Keratinocyte (primary cell): ENCODE measurements at regions not wholly inside any gene's neighbourhood (a gene's known extent, or its start where the extent isn't known, plus 50 kb on each side); places are given as distances from the start of the nearest gene placed in this dataset.
"Not testable (repeated sequence)": the region's sequence is repeated elsewhere in the genome, so short reads cannot be mapped to it uniquely, and the experiment has no call there.

Experiments
- DNase-seq: peaks from one replicate; pipeline ENCODE4 v3.0.0-alpha.2; 2011; ENCODE audit warnings: low read depth, missing footprints, low spot score
- FAIRE-seq: peaks from 2 replicates; lab custom pipeline; 2011; peaks lifted over from hg19 to GRCh38; lab: Jason Lieb, UNC
- H2AFZ ChIP-seq: 2 replicates; pipeline ENCODE4 v1.6.0; 2012; ENCODE audit warnings: low read length, control low read depth, inconsistent platforms; ENCODE audit not compliant: control insufficient read depth
- H3K27ac ChIP-seq: 2 replicates; pipeline ENCODE4 v1.5.1; 2011; ENCODE audit warnings: low read length; ENCODE audit not compliant: control insufficient read depth, insufficient read depth
- H3K27me3 ChIP-seq: 3 replicates; pipeline ENCODE4 v1.6.0; 2011; ENCODE audit warnings: low read length; ENCODE audit not compliant: control insufficient read depth, insufficient read depth; ENCODE audit errors: extremely low read depth
- H3K36me3 ChIP-seq, 2 experiments: 2 replicates in 1 of 2; 3 replicates in 1 of 2; pipeline ENCODE4 v1.5.1; 2011; ENCODE audit warnings: low read length in 2 of 2, mild to moderate bottlenecking in 1 of 2; ENCODE audit not compliant: control insufficient read depth in 2 of 2, insufficient read depth in 2 of 2; ENCODE audit errors: extremely low read depth in 1 of 2
- H3K4me1 ChIP-seq: 3 replicates; pipeline ENCODE4 v1.5.1; 2011; ENCODE audit warnings: low read length; ENCODE audit not compliant: control insufficient read depth, insufficient read depth; ENCODE audit errors: extremely low read depth
- H3K4me2 ChIP-seq: 3 replicates; pipeline ENCODE4 v1.6.0; 2011; ENCODE audit warnings: low read depth, low read length; ENCODE audit not compliant: control insufficient read depth, insufficient read depth; ENCODE audit errors: extremely low read depth
- H3K4me3 ChIP-seq, 3 experiments: fragments of 200-600 bp in 1 of 3; sonication (generic) in 1 of 3; 2 replicates in 2 of 3; 3 replicates in 1 of 3; pipeline ENCODE4 v1.5.1; 2011 to 2016; ENCODE audit warnings: low read length in 3 of 3, mild to moderate bottlenecking in 3 of 3, control low read depth in 2 of 3, inconsistent platforms in 1 of 3, low read depth in 1 of 3, mixed read lengths in 1 of 3, mixed run types in 1 of 3, moderate library complexity in 1 of 3; ENCODE audit not compliant: control insufficient read depth in 2 of 3, insufficient read depth in 2 of 3; ENCODE audit errors: extremely low read depth in 1 of 3
- H3K79me2 ChIP-seq: 2 replicates; pipeline ENCODE4 v1.6.0; 2012; ENCODE audit warnings: low read length; ENCODE audit not compliant: control insufficient read depth, insufficient read depth
- H3K9ac ChIP-seq: 3 replicates; pipeline ENCODE4 v1.6.0; 2011; ENCODE audit warnings: low read length; ENCODE audit not compliant: control insufficient read depth, insufficient read depth; ENCODE audit errors: extremely low read depth
- H3K9me1 ChIP-seq: 3 replicates; pipeline ENCODE4 v1.6.0; 2011; ENCODE audit warnings: low read length; ENCODE audit not compliant: control insufficient read depth, insufficient read depth; ENCODE audit errors: extremely low read depth
- H3K9me3 ChIP-seq: 2 replicates; pipeline ENCODE4 v1.5.1; 2012; ENCODE audit warnings: low read depth, low read length; ENCODE audit not compliant: control insufficient read depth
- H4K20me1 ChIP-seq: 3 replicates; pipeline ENCODE4 v1.6.0; 2011; ENCODE audit warnings: low read length; ENCODE audit not compliant: control insufficient read depth, insufficient read depth; ENCODE audit errors: extremely low read depth
- dilution Hi-C: fragments of 300-500 bp; cut with MboI; formaldehyde crosslinking; loops from one replicate; pipeline ENCODE4 v1.7.0; 2020; ENCODE audit warnings: low sequenced_read_pairs; ENCODE audit not compliant: extremely low pct_ligation_motif_present

GRCh38 chr3:195658381-195659135, 62.2 kb upstream of the MUC20 start:
- H3K79me2 ChIP-seq, H3K4me1 ChIP-seq, H4K20me1 ChIP-seq, H3K9me1 ChIP-seq, dilution Hi-C loops, H3K27ac ChIP-seq, H3K36me3 ChIP-seq, FAIRE-seq, H3K9me3 ChIP-seq, H2AFZ ChIP-seq, DNase-seq, H3K27me3 ChIP-seq, H3K9ac ChIP-seq: not testable (repeated sequence)
- Histone ChIP-seq H3K4me3 (peak overlapping the region in 1 of 3 experiments; percentile 44), H3K4me2 (peak overlapping the region; percentile 45)

GRCh38 chr3:195657475-195658372, 63.1 kb upstream of the MUC20 start:
- Histone ChIP-seq H3K9ac (peak overlapping the region; percentile 67), H3K4me2 (peak overlapping the region; percentile 45), H3K4me3 (peak overlapping the region; percentile 44 to 51 (median 46))
- H2AFZ ChIP-seq, H4K20me1 ChIP-seq, H3K9me3 ChIP-seq, FAIRE-seq, H3K79me2 ChIP-seq, H3K27me3 ChIP-seq, H3K36me3 ChIP-seq, H3K4me1 ChIP-seq, H3K9me1 ChIP-seq, H3K27ac ChIP-seq, dilution Hi-C loops: not testable (repeated sequence)
- peak; percentile 19 for DNase-seq

GRCh38 chr3:195656091-195656490, 64.7 kb upstream of the MUC20 start:
- H3K9me1 ChIP-seq, FAIRE-seq, DNase-seq, dilution Hi-C loops, H3K4me1 ChIP-seq, H3K79me2 ChIP-seq, H3K36me3 ChIP-seq, H4K20me1 ChIP-seq, H3K4me2 ChIP-seq, H3K9me3 ChIP-seq, H2AFZ ChIP-seq, H3K27ac ChIP-seq, H3K27me3 ChIP-seq, H3K4me3 ChIP-seq, H3K9ac ChIP-seq: not testable (repeated sequence)

GRCh38 chr3:195654746-195655145, 66.0 kb upstream of the MUC20 start:
- H3K4me3 ChIP-seq, FAIRE-seq, H2AFZ ChIP-seq, H3K9me3 ChIP-seq, H3K4me2 ChIP-seq, H3K27me3 ChIP-seq, H4K20me1 ChIP-seq, H3K36me3 ChIP-seq, H3K9ac ChIP-seq, H3K27ac ChIP-seq, H3K79me2 ChIP-seq, DNase-seq, H3K9me1 ChIP-seq, dilution Hi-C loops, H3K4me1 ChIP-seq: not testable (repeated sequence)
